HG02970 (cell line): ENCODE measurements at regions not wholly inside any gene's neighbourhood (a gene's known extent, or its start where the extent isn't known, plus 50 kb on each side); places are given as distances from the start of the nearest gene placed in this dataset.

Experiments used
- ATAC-seq: cut with Tn5 transposase; IDR thresholded peaks from one replicate; pipeline ENCODE4 v1.9.1; 2021; ENCODE audit warnings: mild to moderate bottlenecking, moderate library complexity, moderate number of reproducible peaks; ENCODE audit not compliant: unreplicated experiment, low FRiP score

DNA sequence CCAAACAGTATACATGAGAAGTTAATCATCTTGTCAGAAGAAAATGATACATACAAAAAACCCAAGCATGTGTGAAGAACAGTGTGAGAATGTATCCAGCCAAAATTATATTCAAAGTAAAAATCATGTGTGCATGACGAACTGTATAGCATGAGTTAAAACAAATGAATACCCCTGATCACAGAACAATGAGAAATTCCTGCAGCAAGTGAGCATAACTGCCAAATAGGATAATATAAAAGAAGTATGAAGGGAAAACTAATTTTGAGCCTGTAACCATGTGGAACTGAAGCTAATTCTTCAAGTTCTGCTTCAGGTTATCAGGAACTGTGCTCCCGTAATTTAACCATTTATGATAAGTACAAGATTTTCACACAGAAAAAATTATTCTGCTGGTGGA, 56.5 kb upstream of the AMN1 start:
- ATAC-seq = no peak

DNA sequence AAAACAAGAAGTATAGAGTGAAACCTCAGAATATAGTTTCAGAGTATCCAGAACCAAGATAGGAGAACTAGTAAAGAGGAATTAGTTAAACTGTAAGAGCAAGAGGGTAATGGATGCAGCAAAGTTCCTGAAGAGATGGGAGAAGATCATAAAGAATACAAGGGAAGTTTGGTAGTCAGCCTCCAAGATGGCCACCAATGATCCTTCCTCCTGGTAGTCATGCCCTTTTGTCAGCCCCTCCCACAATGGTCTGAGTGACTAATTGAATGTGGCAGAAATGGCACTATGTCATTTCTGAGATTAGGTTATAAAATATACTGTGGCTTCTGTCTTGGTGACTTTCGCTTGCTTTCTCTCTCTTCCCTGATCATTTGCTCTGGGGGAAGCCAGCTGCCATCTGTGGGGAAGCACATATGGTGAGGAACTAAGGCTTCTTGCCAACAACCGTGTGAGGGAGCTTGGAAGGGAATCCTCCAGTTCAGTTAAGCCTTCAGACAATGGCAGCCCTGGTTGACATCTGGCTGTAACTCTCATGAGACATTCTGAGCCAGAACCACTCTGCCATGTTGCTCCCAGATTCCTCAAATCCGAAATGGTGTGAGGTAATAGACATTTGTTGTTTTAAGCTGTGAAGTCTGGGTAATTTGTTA, 55.3 kb upstream of the AMN1 start:
- ATAC-seq = no peak

DNA sequence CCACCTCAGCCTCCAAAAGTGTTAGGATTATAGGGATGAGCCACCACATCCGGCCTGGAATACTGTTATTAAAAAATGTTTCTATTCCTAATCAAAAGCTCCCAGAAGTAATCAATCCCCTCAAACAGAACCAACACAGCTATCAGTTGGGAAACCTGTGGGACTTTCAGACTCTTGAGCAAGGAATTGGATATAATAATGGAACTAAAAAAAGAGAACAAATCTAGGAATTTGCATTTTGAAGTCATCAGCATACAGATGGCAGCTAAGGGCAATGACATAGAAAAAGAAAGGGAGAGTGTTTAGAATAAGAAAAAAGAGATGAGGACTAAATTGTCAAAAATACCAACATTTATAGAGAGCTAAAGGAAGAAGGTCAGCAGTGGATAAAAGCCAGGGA, 54.7 kb upstream of the AMN1 start:
- no peak for ATAC-seq

DNA sequence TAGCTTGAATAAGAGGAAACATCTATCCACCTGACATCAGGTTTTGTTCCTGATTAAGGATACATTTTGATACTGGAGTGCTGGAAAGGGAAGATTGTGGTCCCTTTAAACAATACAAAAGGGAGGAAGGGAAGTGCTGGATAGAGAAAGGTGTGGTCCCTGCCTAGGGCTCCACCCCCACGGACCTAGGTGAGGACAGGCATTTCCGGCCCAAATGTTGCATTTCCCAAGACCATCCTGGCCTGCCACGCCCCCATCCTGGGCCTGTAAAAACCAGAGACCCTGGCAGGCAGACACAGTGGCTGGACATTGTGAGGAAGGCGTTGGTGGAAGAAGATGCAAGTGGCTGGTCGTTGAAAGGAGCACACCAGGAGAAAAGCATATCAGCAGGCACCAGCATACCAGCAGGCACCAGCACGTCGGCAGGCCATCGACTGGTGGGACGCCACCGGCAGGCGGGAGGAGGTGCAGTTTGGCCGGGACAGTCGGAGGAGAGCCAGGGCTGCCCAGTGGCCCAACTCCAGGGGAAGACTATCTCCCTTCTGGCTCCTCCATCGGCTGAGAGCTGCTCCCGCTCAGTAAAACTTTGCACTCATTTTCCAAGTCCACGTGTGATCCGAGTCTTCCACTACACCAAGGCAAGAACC, 53.2 kb upstream of the AMN1 start:
- no peak for ATAC-seq

DNA sequence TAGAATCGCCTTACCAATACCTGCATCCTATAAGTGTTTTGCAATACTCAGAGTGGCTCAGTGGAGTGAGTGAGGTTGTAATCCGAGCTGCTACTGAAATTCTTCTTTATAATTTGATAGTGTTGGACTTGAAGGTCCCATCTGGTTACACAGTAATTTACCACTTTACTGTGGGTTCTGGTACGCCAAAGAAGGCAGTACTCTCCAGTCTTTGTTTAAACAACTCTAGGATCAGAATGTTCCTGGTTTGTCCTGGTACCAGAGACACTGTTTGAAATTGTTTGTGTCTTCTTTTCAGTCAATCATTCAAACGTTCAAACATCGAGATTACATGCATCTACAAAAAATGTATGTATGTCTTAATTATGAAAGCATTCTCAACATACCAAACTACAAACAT, 51.3 kb upstream of the AMN1 start:
- no peak for ATAC-seq

DNA sequence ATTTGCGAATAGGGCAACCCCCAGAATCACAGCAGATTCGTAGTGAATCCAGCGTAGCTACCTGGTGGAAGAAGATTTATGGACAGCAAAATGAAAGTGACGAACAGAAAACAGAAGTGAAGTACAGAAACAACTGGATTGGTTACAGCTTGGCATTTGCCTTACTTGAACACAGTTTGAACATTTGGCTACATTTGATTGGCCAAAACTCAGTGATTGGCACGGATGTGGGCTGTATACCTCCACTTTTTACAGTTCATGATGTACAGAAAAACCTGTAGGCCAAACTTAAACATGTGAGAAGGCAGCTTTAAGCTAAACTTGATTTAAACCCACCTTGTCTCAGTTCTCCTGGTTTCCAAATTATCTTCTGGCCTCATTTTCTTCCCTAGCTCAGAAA, 49.9 kb upstream of the AMN1 start:
- ATAC-seq = no peak
